ENCODE measurements at regions not wholly inside any gene's neighbourhood (a gene's known extent, or its start where the extent isn't known, plus 50 kb on each side); places are given as distances from the start of the nearest gene placed in this dataset.

GRCh38 chr10:55400075-55400849 is 599.2 kb upstream of the PCDH15 start:
- Histone ChIP-seq H3K4me3 (ENCODE audit: control insufficient read depth in 2 of 3, extremely low read depth in 1 of 3, insufficient read depth in 2 of 3, low read depth in 1 of 3, low read length in 3 of 3) (no peak overlapping the region), H2AFZ (ENCODE audit: control insufficient read depth, low read length) (no peak overlapping the region), H3K4me2 (ENCODE audit: control insufficient read depth, extremely low read depth, insufficient read depth, low read depth, low read length) (no peak overlapping the region), H3K36me3 (ENCODE audit: control insufficient read depth in 2 of 2, extremely low read depth in 1 of 2, insufficient read depth in 2 of 2, low read length in 2 of 2) (no peaks in the 10 kb centered on the region), H3K79me2 (ENCODE audit: control insufficient read depth, insufficient read depth, low read length) (no peaks in the 10 kb centered on the region), H3K9me1 (ENCODE audit: control insufficient read depth, extremely low read depth, insufficient read depth, low read length) (no peaks in the 10 kb centered on the region), H3K9ac (ENCODE audit: control insufficient read depth, extremely low read depth, insufficient read depth, low read length) (no peak overlapping the region), H3K27ac (ENCODE audit: control insufficient read depth, insufficient read depth, low read length) (no peak overlapping the region), H3K9me3 (ENCODE audit: control insufficient read depth, low read depth, low read length) (no peaks in the 10 kb centered on the region), H4K20me1 (ENCODE audit: control insufficient read depth, extremely low read depth, insufficient read depth, low read length) (no peaks in the 10 kb centered on the region), H3K27me3 (ENCODE audit: control insufficient read depth, extremely low read depth, insufficient read depth, low read length) (no peaks in the 10 kb centered on the region), H3K4me1 (ENCODE audit: control insufficient read depth, extremely low read depth, insufficient read depth, low read length) (no peaks in the 10 kb centered on the region)
- DNase-seq (ENCODE audit: low read depth, low spot score) (no peak), FAIRE-seq (no peak)
- dilution Hi-C loops (cut with MboI; ENCODE audit: extremely low pct_ligation_motif_present, low sequenced_read_pairs) = no loop called here
- TF ChIP-seq EZH2 (IDR thresholded peaks at IDR 0.05; ENCODE audit: low read length) = no peak
- TF ChIP-seq, protein P1, sequence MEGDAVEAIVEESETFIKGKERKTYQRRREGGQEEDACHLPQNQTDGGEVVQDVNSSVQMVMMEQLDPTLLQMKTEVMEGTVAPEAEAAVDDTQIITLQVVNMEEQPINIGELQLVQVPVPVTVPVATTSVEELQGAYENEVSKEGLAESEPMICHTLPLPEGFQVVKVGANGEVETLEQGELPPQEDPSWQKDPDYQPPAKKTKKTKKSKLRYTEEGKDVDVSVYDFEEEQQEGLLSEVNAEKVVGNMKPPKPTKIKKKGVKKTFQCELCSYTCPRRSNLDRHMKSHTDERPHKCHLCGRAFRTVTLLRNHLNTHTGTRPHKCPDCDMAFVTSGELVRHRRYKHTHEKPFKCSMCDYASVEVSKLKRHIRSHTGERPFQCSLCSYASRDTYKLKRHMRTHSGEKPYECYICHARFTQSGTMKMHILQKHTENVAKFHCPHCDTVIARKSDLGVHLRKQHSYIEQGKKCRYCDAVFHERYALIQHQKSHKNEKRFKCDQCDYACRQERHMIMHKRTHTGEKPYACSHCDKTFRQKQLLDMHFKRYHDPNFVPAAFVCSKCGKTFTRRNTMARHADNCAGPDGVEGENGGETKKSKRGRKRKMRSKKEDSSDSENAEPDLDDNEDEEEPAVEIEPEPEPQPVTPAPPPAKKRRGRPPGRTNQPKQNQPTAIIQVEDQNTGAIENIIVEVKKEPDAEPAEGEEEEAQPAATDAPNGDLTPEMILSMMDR (optimal IDR thresholded peaks at IDR 0.05 in 1 of 3, IDR thresholded peaks at IDR 0.05 in 1 of 3, conservative IDR thresholded peaks at IDR 0.05 in 1 of 3; ENCODE audit: extremely low read depth in 1 of 3, insufficient read depth in 2 of 3, low read length in 3 of 3) = no peak

GRCh38 chr10:55398497-55398882 is 597.5 kb upstream of the PCDH15 start:
- dilution Hi-C loops (cut with MboI; ENCODE audit: extremely low pct_ligation_motif_present, low sequenced_read_pairs) = no loop called here
- TF ChIP-seq EZH2 (IDR thresholded peaks at IDR 0.05; ENCODE audit: low read length) = no peak
- TF ChIP-seq, protein P1 (optimal IDR thresholded peaks at IDR 0.05 in 1 of 3, IDR thresholded peaks at IDR 0.05 in 1 of 3, conservative IDR thresholded peaks at IDR 0.05 in 1 of 3; ENCODE audit: extremely low read depth in 1 of 3, insufficient read depth in 2 of 3, low read length in 3 of 3) = no peak
- FAIRE-seq = no peak

More at GRCh38 chr10:55398497-55398882, 597.5 kb upstream of the PCDH15 start:
- no peak for DNase-seq (ENCODE audit: low read depth, low spot score)
- no peak overlapping the region for H3K4me2 ChIP-seq (ENCODE audit: control insufficient read depth, extremely low read depth, insufficient read depth, low read depth, low read length)
- no peak overlapping the region for H2AFZ ChIP-seq (ENCODE audit: control insufficient read depth, low read length)
- no peaks in the 10 kb centered on the region for H3K36me3 ChIP-seq (ENCODE audit: control insufficient read depth in 2 of 2, extremely low read depth in 1 of 2, insufficient read depth in 2 of 2, low read length in 2 of 2)
- H3K9me3 ChIP-seq (ENCODE audit: control insufficient read depth, low read depth, low read length) = no peaks in the 10 kb centered on the region
- H3K4me3 ChIP-seq (ENCODE audit: control insufficient read depth in 2 of 3, extremely low read depth in 1 of 3, insufficient read depth in 2 of 3, low read depth in 1 of 3, low read length in 3 of 3) = no peak overlapping the region
- H3K9ac ChIP-seq (ENCODE audit: control insufficient read depth, extremely low read depth, insufficient read depth, low read length) = no peak overlapping the region
- H3K9me1 ChIP-seq (ENCODE audit: control insufficient read depth, extremely low read depth, insufficient read depth, low read length) = no peaks in the 10 kb centered on the region
- H3K79me2 ChIP-seq (ENCODE audit: control insufficient read depth, insufficient read depth, low read length) = no peaks in the 10 kb centered on the region
- no peaks in the 10 kb centered on the region for H3K4me1 ChIP-seq (ENCODE audit: control insufficient read depth, extremely low read depth, insufficient read depth, low read length)
- no peak overlapping the region for H3K27ac ChIP-seq (ENCODE audit: control insufficient read depth, insufficient read depth, low read length)
- no peaks in the 10 kb centered on the region for H4K20me1 ChIP-seq (ENCODE audit: control insufficient read depth, extremely low read depth, insufficient read depth, low read length)
- H3K27me3 ChIP-seq (ENCODE audit: control insufficient read depth, extremely low read depth, insufficient read depth, low read length) = no peaks in the 10 kb centered on the region
